GM19023 (cell line): ENCODE measurements at regions not wholly inside any gene's neighbourhood (a gene's known extent, or its start where the extent isn't known, plus 50 kb on each side); places are given as distances from the start of the nearest gene placed in this dataset.
"Not testable (repeated sequence)": the region's sequence is repeated elsewhere in the genome, so short reads cannot be mapped to it uniquely, and the experiment has no call there.

Source experiments
- ATAC-seq: cut with Tn5 transposase; IDR thresholded peaks from one replicate; pipeline ENCODE4 v1.9.1; 2021; ENCODE audit warnings: mild to moderate bottlenecking, moderate library complexity; ENCODE audit not compliant: unreplicated experiment

DNA sequence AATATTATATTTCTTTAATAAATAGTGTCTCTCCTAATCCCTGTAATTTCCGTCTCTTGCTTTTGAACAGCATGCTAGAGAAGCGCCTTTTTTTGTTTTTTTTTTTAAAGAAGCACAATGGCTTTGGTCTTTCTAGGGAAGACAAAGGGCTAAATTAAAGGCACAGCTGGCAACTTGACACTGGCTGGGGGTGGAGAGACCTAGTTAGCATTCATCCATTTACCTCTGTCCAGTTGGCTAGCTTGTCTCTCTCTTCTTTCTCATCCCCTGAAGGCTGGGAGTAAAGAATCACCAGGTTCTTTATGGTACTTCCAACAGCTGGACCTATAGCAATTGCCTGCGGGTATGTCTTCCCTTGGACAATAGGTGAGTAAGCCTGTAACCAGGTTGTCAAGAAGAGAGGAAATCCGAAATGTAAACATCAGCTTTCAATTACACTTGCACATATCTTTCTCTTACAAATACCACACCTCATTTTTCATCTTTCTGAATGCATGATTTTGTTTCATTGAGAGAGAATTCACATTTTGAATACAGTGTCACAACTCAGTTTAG lies 178.4 kb upstream of the GPR101 start:
- ATAC-seq = no peak

DNA sequence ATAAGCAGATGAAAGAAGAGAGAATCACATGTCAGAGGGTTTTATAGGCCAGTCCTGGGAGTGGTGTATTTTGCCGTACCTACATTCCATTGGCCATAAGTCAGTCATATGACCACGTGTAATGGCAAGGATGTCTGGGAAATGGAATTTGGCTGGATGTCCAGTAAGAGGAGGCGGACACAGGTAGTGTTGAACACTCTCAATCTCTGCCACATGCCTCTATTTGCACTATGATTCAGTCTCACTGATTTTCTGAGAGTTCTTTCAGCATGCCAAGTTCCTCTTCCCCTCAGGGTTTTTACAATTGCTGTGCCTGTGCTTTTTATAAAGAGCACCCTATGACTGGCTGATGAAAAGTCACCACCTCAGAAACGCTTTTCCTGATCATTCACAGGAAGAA lies 164.2 kb upstream of the GPR101 start:
- no peak for ATAC-seq

DNA sequence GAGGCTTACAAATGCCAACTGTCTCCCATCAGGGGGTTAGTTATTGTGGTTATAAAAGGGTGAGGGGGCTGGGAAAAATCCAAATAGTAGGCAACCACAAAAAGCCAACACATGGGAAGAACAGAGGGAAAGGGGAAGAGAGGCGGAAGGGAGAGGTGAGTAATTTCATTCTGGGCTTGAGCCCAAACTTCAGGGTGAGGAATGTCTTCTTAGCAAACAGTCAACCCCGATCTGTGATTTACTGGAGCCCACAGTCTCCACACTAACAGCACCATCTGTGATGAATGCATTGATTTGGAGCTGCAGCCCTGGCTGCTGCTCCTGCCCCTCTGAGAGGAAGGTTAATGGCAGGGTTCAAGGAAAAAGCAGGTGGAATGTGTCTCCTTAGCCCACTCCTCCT lies 162.2 kb upstream of the GPR101 start:
- ATAC-seq = no peak

DNA sequence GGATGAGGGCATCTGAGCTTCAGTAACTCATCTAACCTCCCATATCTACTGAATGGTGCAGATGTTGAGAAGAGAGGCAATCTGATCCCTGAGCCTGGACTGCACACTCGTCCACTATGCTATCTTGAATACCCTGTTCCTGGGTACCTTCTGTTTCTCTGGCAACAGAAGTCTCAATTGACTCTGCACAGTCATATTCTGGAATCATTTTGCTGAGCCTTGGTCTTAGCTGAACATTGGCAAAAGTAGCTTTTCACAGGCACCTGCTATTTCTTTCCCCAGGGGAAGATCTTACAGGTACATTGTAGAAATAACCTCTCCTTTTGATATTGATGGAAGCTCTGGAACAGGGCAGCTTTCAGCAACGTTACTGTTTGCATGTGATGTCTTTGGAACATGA lies 161.5 kb upstream of the GPR101 start:
- ATAC-seq = no peak

DNA sequence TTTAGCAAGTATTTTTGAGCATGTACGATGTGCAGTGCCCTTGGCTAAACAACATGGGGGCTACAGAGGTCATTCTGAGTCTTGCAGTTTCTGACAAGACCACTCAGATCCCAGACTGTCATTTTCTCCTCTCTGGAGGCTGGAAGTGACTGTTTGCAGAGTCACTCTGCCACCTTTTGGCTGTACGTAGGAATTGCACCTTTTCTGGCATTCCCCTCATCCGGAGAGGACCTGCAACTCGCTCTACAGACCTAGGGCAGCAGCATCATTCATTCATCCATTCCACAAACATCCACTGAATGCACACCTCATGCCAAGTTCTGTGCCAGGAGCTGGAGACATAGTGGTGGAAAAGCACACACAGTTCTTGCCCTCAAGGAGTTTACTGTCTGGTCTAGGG lies 160.4 kb upstream of the GPR101 start:
- ATAC-seq = peak; percentile 66

DNA sequence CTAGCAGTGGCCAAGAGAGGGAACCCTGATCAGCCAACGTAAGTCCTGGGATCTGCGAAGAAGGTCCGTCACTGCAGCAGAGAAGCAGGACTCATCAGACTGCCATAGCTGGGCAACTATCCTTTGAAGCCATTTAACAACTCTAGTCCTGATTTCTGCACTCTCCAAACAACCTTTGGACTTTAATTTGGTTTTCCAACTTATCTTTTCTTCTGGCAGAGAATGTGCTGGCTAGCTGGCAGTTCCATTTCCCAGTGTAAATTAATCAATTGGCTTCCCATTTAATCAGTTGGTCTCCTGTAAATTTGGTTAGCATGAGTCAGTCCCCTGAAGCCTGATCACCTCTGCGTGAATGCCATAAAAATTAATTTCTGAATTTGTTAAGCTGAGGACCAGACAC lies 153.7 kb upstream of the GPR101 start:
- ATAC-seq = no peak

DNA sequence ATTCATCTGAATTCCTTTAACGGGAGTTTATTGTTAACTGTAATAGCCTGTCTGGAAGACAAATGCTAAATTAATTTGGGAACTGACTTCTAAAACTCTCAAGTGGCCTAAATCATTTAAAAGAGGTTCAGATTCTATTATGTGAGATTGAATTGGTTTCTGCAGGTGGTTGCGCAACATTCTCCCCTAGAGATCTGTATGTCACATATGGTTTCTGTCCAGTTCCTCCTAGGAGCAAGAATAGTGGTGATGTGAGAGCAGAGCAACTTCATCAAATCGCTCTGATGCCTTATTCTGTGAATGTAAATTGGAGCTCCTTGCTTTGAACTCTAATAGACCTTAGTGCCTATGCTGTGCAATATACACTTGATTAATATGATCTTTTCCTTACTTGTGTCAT lies 144.6 kb upstream of the GPR101 start:
- no peak for ATAC-seq

DNA sequence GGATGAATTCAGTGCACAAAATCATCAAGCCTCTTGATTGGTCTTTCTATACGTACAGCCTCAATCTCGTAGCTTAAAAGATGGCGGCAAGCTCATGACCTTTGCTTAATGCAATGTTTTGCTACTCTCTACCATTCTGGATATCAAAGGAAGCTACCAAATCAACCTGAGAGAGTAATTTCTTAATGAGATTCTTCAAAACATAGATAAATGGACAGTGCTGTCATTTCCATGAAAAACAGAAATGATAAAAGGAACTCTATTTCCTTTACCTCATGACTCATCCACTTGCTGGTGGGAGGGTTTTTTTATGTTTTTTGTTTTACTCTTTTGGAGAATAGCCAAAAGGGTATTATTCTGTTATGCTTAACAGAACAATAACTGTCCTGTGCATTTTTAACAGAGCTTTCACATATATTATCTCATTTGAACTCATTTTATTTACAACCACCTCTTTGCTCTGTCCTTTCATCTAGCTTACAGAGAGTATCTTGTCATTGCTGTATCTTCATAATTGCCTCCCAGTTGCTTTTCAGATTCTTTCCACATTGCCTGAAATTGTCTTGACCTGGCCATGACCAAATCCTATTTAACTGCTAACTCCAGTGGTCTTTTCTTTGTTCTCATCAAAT lies 138.6 kb upstream of the GPR101 start:
- no peak for ATAC-seq

DNA sequence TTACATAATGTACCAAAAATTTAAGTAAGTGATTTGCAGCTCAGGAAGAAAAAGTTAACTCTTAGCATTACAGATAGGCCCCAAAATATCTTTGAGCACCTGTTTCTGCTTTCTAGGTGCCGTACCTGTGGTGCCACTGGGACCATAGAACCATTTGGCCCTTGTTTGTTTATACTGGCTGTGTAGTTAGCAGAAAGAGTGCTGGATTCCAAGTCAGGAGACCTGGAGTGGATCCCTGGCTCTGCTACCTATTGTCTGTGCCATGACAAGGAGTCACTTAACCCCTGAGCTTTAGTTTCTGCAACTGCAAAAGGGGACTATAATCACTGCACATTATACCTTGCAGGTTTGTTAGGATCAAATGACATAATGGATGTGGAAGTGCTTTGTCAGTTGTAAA lies 137.8 kb upstream of the GPR101 start:
- ATAC-seq = no peak

DNA sequence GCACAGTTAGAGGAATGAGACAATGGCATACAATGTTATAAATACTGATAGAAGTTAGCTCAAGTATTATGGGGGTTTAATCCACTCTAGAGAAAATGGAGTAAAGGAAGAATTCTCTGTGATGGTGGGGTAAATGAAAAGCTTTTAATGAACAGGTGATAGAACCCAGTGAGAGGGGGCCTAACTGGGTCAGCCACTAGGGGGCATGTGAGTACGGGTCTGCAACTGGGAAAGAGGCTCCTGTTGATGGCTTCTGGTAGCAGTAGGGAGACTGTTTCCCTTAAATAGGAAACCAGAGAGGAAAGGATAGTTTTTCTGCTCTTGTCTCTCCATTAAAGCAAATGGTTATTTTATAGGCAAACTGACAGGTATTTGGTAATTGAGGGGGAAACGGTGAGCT lies 132.8 kb upstream of the GPR101 start:
- ATAC-seq = no peak

DNA sequence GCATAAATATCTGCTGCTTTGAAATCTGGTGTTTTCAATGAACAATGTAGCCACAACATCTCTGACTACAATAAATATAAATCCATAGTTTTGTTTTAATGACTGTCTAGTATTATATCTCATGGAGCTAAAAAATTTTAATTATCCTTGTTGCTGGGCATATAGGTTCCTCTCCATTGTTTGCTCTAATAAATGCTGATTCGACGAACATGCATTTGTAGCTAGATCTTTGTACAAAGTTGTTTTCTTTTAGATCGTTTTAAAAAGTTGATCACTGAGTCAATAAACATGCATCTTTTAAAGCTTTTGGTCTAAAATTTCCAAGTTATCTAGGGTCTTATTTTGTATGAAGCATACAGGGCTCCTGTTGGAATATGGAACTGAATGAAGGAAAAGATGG lies 130.5 kb upstream of the GPR101 start:
- no peak for ATAC-seq

DNA sequence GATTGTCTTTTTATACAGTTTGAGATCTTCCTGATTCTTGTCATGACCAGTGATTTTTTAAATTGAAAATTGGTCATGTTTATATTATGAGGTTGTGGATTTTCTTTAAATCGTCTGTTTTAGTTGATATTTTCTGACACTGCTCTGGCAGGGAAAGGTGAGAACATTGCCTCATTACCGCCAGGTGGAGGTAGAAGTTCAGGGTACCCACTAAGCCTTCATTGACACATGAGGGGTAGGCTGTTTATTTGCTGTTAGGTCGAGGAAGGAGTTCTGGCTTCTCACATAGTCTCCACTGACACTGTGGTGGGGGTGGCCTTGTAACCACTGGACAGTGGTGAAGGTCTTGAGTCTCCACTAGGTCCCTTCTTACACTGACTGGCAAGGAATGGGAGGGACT lies 117.6 kb upstream of the GPR101 start:
- no peak for ATAC-seq

DNA sequence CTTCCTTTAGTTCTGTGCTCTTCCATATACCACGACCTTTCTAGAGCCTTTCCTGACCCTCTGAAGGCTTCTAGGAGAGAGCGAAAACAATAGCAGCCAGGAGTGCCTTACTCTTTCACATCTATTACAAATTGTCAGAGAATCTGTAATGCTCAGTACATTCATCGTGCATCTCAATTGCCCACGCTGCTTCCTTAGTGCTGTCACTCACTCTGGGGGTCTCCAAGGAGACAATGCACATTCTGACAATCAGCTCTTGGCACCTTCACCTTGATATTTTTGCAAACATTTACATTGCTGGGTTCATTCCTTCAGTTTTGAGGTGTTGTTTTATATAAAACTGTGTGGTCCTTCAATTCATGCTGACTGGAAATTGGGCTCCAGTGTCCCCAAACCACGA lies 110.1 kb upstream of the GPR101 start:
- no peak for ATAC-seq

DNA sequence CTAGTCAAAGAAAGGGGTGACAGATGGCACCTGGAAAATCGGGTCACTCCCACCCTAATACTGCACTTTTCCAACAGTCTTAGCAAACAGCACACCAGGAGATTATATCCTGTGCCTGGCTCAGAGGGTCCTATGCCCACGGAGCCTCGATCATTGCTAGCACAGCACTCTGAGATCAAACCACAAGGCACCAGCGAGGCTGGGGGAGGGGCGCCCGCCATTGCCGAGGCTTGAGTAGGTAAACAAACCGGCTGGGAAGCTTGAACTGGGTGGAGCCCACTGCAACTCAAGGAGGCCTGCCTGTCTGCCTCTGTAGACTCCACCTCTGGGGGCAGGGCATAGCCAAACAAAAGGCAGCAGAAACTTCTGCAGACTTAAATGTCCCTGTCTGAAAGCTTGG lies 88.9 kb upstream of the GPR101 start:
- ATAC-seq = not testable (repeated sequence)

DNA sequence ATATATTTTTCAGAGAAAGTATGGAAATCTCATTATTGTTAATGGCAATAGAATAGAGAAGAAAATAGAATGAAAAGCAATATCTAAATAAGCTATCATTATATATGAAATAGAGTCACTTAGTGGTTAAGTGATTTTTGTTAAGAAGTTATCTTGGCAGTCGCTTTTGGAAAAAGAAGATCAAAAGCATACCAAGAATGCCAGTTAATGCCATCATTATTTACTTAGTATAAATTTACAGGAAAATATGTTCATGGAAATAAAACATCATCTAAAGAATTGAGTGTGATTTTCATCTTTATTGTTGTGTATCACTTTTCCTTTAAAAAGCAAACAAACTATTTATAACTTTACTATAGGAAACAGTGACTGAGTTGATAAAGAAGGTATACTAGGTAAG lies 85.3 kb upstream of the GPR101 start:
- no peak for ATAC-seq

DNA sequence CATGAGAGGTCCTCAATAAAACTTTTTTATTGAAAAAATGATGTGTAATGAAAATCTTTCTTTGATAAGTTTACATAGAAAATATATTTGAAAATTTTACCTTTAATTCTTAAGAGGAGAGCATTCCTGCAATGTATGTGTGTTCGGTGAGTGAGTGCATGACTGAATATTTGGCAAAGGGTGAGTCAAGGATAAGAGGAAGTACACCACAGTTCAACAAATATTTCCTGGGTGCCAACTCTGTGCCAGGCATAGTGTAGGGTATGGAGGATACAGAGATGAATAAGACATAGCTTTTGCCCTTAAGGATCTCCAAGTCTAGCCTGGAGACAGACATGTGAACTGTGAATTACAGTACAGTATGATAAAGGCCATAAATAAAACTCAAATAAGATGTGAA lies 84.7 kb upstream of the GPR101 start:
- no peak for ATAC-seq

DNA sequence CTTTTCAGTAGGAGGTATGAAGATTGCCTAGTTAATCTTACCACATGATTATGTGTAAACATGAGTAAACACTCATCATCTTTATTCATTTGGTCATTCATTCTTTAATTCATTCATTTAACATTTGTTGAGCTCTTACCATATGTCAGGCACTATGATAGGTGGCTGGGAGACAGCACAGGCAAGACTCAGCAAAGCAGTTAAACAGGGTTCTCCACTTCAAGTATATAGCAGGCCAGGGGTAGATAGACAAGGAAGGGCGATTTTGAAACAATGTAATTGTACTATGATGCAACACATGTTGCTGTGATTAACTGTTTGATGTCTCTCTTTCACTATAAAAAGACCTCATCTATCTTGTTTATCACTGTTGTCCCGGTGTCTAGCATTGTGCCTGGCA lies 84.3 kb upstream of the GPR101 start:
- ATAC-seq = no peak

DNA sequence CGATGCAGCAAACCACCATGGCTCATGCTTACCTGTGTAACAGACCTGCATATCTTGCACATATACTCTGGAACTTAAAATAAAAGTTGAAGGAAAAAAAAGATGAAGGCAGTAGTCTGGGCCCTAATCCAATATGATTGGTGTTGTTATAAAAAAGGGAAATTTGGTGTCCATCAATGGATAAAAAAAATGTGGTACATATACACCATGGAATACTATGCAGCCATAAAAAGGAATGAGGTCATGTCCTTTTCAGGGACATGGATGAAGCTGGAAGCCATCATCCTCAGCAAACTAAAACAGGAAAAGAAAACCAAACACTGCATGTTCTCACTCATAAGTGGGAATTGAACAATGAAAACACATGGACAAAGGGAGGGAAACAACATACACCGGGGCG lies 74.1 kb upstream of the GPR101 start:
- ATAC-seq = not testable (repeated sequence)

DNA sequence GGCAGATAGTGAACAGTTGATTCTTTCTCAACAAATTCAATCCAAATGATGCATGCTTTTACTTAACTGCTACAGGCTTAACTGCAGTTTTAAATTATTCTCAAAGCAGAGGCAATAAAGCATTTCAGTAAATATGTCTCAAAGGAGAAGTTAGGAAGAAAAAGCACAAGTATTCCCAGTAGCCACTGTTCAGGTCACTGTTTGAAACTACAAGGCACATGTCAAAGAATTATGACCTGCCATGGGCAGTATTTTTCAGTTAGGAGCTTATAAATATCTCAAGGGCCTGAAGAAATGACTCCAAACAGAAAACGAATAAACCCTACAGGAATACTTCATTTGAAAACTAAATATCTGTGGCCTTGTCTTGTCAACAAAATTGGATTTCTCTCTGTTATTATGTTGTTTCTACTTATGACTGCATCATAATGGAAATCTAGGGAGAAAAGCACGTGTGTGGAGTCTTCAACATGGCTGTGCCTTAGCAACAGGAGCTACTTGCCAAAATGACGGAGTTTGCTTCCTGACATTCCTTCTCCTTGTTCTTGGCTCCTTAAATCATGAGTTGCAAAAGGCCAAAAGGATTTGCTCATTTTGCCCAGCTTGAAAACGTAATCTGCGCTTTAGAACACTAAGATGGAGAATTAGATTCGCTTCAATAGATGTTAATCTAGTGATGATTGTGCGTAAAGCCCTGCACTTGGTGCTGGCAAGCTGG lies 67.6 kb upstream of the GPR101 start:
- no peak for ATAC-seq
